B cell (primary cell): ENCODE measurements at regions not wholly inside any gene's neighbourhood (a gene's known extent, or its start where the extent isn't known, plus 50 kb on each side); places are given as distances from the start of the nearest gene placed in this dataset.

Source experiments
- ATAC-seq: fragments of 200-7000 bp; cut with Tn5 transposase; one replicate; pipeline ENCODE4 v1.10.0; 2021; ENCODE audit warnings: low read depth, mild to moderate bottlenecking, moderate number of reproducible peaks, moderate library complexity
- CTCF ChIA-PET: fragments of 350-600 bp; sonication (Branson Sonifier 250); formaldehyde crosslinking; loops from one replicate; lab custom pipeline; 2021; ENCODE audit warnings: antibody characterized with exemption, inconsistent platforms; lab: Charles Lee
- POLR2A ChIA-PET: fragments of 350-600 bp; sonication (Branson Sonifier 250); formaldehyde crosslinking; loops from one replicate; lab custom pipeline; 2021; ENCODE audit warnings: antibody characterized with exemption; lab: Charles Lee
- DNase-seq: peaks from one replicate; pipeline ENCODE4 v3.0.0; 2013
- H2AFZ ChIP-seq: 2 replicates; pipeline ENCODE4 v1.6.1; 2012; ENCODE audit warnings: mild to moderate bottlenecking, low read depth, low read length; ENCODE audit not compliant: insufficient read depth, poor library complexity, severe bottlenecking
- H3K27ac ChIP-seq, 2 donors: 1 replicate in 1 of 2; 2 replicates in 1 of 2; pipeline ENCODE4 v1.5.1; 2012 to 2013; ENCODE audit warnings: low read length in 2 of 2, mild to moderate bottlenecking in 2 of 2, moderate library complexity in 1 of 2
- H3K27me3 ChIP-seq, 4 experiments: fragments of 200-600 bp in 1 of 4; sonication (generic) in 1 of 4; replicated peaks in 1 of 4; 1 replicate in 2 of 4; 2 replicates in 2 of 4; pipeline versions ENCODE4 v1.6.1 to v1.7.0; 2013 to 2016; ENCODE audit warnings: low read length in 3 of 4, mild to moderate bottlenecking in 2 of 4, mixed read lengths in 1 of 4, moderate library complexity in 1 of 4; ENCODE audit not compliant: insufficient read depth in 4 of 4, control insufficient read depth in 3 of 4; ENCODE audit errors: control extremely low read depth in 1 of 4
- H3K36me3 ChIP-seq, 2 experiments: replicated peaks in 1 of 2; 1 replicate in 1 of 2; 2 replicates in 1 of 2; pipeline versions ENCODE4 v1.6.1 to v1.7.1; 2013; ENCODE audit warnings: low read length in 1 of 2; ENCODE audit not compliant: insufficient read depth in 2 of 2, control insufficient read depth in 1 of 2; ENCODE audit errors: control extremely low read depth in 1 of 2, extremely low read depth in 1 of 2
- H3K4me1 ChIP-seq, 2 donors: fragments of 200-600 bp in 1 of 2; sonication (generic) in 1 of 2; 1 replicate in 1 of 2; 2 replicates in 1 of 2; pipeline versions ENCODE4 v1.5.1 to v1.6.1; 2013 to 2017; ENCODE audit warnings: low read length in 2 of 2; ENCODE audit not compliant: control insufficient read depth in 2 of 2, insufficient read depth in 2 of 2
- H3K4me2 ChIP-seq: replicated peaks from 2 replicates; pipeline ENCODE3; 2012; ENCODE audit warnings: mild to moderate bottlenecking, low read depth, low read length; ENCODE audit not compliant: poor library complexity, severe bottlenecking
- H3K4me3 ChIP-seq, 5 experiments: fragments of 200-600 bp in 1 of 5; sonication (generic) in 1 of 5; 1 replicate in 3 of 5; 2 replicates in 2 of 5; pipeline versions ENCODE4 v1.5.1 to v1.7.0; 2011 to 2016; ENCODE audit warnings: low read length in 4 of 5, mild to moderate bottlenecking in 4 of 5, low read depth in 2 of 5, control low read depth in 1 of 5, moderate library complexity in 1 of 5; ENCODE audit not compliant: insufficient read depth in 1 of 5; ENCODE audit errors: control extremely low read depth in 1 of 5, extremely low read depth in 1 of 5
- H3K79me2 ChIP-seq: fragments of 200-600 bp; sonication (generic); one replicate; pipeline ENCODE4 v1.6.0; 2016; ENCODE audit warnings: low read length; ENCODE audit not compliant: control insufficient read depth, insufficient read depth
- H3K9ac ChIP-seq: fragments of 200-600 bp; sonication (generic); 2 replicates; pipeline ENCODE4 v1.6.1; 2017; ENCODE audit warnings: mild to moderate bottlenecking, low read length, moderate library complexity
- H3K9me3 ChIP-seq, 3 donors: one replicate each; pipeline versions ENCODE4 v1.6.1 to v1.7.1; 2013; ENCODE audit warnings: low read length in 2 of 3; ENCODE audit not compliant: control insufficient read depth in 2 of 3, insufficient read depth in 1 of 3; ENCODE audit errors: control extremely low read depth in 1 of 3
- H4K20me1 ChIP-seq: 2 replicates; pipeline ENCODE4 v1.6.0; 2012; ENCODE audit warnings: mild to moderate bottlenecking, low read length; ENCODE audit not compliant: insufficient read depth, control insufficient read depth, poor library complexity, severe bottlenecking
- H3K27ac Mint-ChIP-seq: one replicate; pipeline ENCODE4 v1.8.0; 2021; ENCODE audit warnings: mixed read lengths
- H3K27me3 Mint-ChIP-seq: one replicate; pipeline ENCODE4 v1.8.0; 2021; ENCODE audit warnings: mixed read lengths
- H3K4me1 Mint-ChIP-seq: one replicate; pipeline ENCODE4 v1.8.0; 2021; ENCODE audit warnings: mixed read lengths
- H3K4me3 Mint-ChIP-seq: one replicate; pipeline ENCODE4 v1.8.0; 2021; ENCODE audit warnings: mixed read lengths
- H3K9me3 Mint-ChIP-seq: one replicate; pipeline ENCODE4 v1.8.0; 2022; ENCODE audit warnings: mixed read lengths; ENCODE audit not compliant: insufficient read depth
- EZH2 ChIP-seq: IDR thresholded peaks from 2 replicates; pipeline ENCODE4 v1.6.1; 2012; ENCODE audit warnings: borderline replicate concordance, low read depth, mild to moderate bottlenecking, moderate library complexity, low read length; ENCODE audit not compliant: insufficient read depth, poor library complexity, severe bottlenecking
- WGBS: methylation state at CpG from one replicate; pipeline ENCODE4 v1.1.5; 2013; ENCODE audit warnings: missing lambda C conversion rate; ENCODE audit not compliant: insufficient coverage; 5-methylcytosine and 5-hydroxymethylcytosine counted together
- intact Hi-C: fragments of 100-400 bp; cut with micrococcal nuclease; formaldehyde crosslinking; loops from one replicate; pipeline ENCODE4 v1.10.0; 2022
- TF ChIP-seq, protein P1 (sequence below): fragments of 200-600 bp; IDR thresholded peaks from one replicate; pipeline ENCODE4 v1.8.0; 2022; ENCODE audit warnings: antibody characterized with exemption, mild to moderate bottlenecking

DNA sequence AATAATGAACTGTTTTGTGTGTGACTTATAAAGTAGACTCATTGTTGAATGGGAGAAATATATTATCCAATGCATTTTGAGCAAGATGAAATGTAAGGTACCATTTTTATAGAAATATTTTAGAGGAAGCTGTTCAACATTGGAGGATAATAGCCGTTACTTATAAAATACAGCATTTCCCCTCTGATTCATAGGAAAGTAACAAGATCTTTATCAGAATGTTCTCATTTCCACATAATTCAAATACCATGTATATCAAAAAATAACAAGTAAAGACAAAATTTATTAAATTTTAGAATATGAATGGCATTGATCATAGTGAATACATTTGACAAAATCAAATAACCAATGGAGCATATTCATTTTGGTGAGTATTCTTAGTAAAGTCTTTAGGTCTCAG is 346.7 kb upstream of the PTGER4 start:
- POLR2A ChIA-PET = no interaction called here
- Histone ChIP-seq H3K27me3 (no peaks in the 10 kb centered on the region), H4K20me1 (no peaks in the 10 kb centered on the region), H3K9ac (no peak overlapping the region), H3K4me1 (no peaks in the 10 kb centered on the region), H3K9me3 (peaks cover 0 to 4% (median 0%) of the 10 kb centered on the region in 3 donors), H3K36me3 (no peaks in the 10 kb centered on the region), H3K27ac (no peak overlapping the region), H2AFZ (no peak overlapping the region), H3K79me2 (no peaks in the 10 kb centered on the region), H3K4me3 (no peak overlapping the region), H3K4me2 (no peak overlapping the region)
- H3K4me1 Mint-ChIP-seq = no peaks in the 10 kb centered on the region
- intact Hi-C loops = no loop called here
- WGBS = no CpG with 5 or more reads among the region's 1 CpG
- TF ChIP-seq, protein P1, sequence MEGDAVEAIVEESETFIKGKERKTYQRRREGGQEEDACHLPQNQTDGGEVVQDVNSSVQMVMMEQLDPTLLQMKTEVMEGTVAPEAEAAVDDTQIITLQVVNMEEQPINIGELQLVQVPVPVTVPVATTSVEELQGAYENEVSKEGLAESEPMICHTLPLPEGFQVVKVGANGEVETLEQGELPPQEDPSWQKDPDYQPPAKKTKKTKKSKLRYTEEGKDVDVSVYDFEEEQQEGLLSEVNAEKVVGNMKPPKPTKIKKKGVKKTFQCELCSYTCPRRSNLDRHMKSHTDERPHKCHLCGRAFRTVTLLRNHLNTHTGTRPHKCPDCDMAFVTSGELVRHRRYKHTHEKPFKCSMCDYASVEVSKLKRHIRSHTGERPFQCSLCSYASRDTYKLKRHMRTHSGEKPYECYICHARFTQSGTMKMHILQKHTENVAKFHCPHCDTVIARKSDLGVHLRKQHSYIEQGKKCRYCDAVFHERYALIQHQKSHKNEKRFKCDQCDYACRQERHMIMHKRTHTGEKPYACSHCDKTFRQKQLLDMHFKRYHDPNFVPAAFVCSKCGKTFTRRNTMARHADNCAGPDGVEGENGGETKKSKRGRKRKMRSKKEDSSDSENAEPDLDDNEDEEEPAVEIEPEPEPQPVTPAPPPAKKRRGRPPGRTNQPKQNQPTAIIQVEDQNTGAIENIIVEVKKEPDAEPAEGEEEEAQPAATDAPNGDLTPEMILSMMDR = no peak
- TF ChIP-seq EZH2 = no peak
- CTCF ChIA-PET = no interaction called here
- H3K27ac Mint-ChIP-seq = no peak overlapping the region
- DNase-seq (no peak), ATAC-seq (no peak)
- H3K9me3 Mint-ChIP-seq = no peaks in the 10 kb centered on the region
- H3K27me3 Mint-ChIP-seq = no peaks in the 10 kb centered on the region
- H3K4me3 Mint-ChIP-seq = no peak overlapping the region

DNA sequence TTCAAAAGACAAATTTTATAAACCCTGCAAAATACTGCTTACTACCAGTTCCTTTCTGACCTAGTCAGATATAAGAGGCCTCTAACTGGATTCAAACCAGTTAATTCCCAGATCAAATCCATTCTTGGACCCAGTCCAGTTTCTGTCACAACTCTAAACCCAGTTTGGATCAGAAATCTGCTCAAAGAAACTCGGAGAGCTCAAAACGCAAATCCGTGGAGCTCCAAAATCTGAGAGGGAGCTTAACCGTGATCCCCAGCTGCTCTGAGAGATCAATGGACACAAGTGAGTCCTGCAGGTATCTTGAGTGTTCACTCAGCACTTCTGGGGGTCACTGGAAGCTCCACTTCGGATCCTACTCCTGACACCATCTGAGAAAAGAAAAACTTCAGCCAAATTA is 348.1 kb upstream of the PTGER4 start:
- ChIA-PET POLR2A (interaction anchor here (0.8 kb wide), 1 partner anchor 173 kb away, joined by 3 read pairs; no protein-coding TSS in a partner anchor), CTCF (no interaction called here)
- no peak overlapping the region for H2AFZ ChIP-seq
- no peak overlapping the region for H3K4me3 ChIP-seq
- Mint-ChIP-seq H3K4me1 (no peaks in the 10 kb centered on the region), H3K27ac (no peak overlapping the region), H3K4me3 (no peak overlapping the region), H3K27me3 (no peaks in the 10 kb centered on the region), H3K9me3 (no peaks in the 10 kb centered on the region)
- H3K9me3 ChIP-seq = peaks cover 0 to 4% (median 0%) of the 10 kb centered on the region in 3 donors
- ATAC-seq (no peak), DNase-seq (no peak)
- H3K79me2 ChIP-seq = no peaks in the 10 kb centered on the region
- no peak overlapping the region for H3K9ac ChIP-seq
- H3K4me2 ChIP-seq = no peak overlapping the region
- no peaks in the 10 kb centered on the region for H3K36me3 ChIP-seq
- no peaks in the 10 kb centered on the region for H3K4me1 ChIP-seq
- TF ChIP-seq, protein P1 = no peak
- TF ChIP-seq EZH2 = no peak
- WGBS = 100% methylated on average over 4 of the region's 5 CpGs
- intact Hi-C loops = no loop called here
- no peaks in the 10 kb centered on the region for H3K27me3 ChIP-seq
- H4K20me1 ChIP-seq = no peaks in the 10 kb centered on the region
- H3K27ac ChIP-seq = no peak overlapping the region
